ENCODE measurements at regions not wholly inside any gene's neighbourhood (a gene's known extent, or its start where the extent isn't known, plus 50 kb on each side); places are given as distances from the start of the nearest gene placed in this dataset.
"Not testable (repeated sequence)": the region's sequence is repeated elsewhere in the genome, so short reads cannot be mapped to it uniquely, and the experiment has no call there.

- DNase-seq (no peak), FAIRE-seq (no peak), ATAC-seq (no peak)
- no peaks in the 10 kb centered on the region for H3K4me1 ChIP-seq
- H3K36me3 ChIP-seq: no peaks in the 10 kb centered on the region
- H3K9me3 ChIP-seq: no peaks in the 10 kb centered on the region
- TF ChIP-seq, protein P1, sequence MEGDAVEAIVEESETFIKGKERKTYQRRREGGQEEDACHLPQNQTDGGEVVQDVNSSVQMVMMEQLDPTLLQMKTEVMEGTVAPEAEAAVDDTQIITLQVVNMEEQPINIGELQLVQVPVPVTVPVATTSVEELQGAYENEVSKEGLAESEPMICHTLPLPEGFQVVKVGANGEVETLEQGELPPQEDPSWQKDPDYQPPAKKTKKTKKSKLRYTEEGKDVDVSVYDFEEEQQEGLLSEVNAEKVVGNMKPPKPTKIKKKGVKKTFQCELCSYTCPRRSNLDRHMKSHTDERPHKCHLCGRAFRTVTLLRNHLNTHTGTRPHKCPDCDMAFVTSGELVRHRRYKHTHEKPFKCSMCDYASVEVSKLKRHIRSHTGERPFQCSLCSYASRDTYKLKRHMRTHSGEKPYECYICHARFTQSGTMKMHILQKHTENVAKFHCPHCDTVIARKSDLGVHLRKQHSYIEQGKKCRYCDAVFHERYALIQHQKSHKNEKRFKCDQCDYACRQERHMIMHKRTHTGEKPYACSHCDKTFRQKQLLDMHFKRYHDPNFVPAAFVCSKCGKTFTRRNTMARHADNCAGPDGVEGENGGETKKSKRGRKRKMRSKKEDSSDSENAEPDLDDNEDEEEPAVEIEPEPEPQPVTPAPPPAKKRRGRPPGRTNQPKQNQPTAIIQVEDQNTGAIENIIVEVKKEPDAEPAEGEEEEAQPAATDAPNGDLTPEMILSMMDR (IDR thresholded peaks at IDR 0.05): no peak
- H3K27me3 ChIP-seq: no peaks in the 10 kb centered on the region
- WGBS, 2 donors: 68 to 72% methylated on average over 2 of the region's 2 CpGs
- intact Hi-C loops (cut with DNase I): loop anchor here in 1 of 3 donors (5.0 kb wide), 1 partner anchor 397 kb away; no protein-coding TSS in a partner anchor
- no peak overlapping the region for H3K4me3 ChIP-seq
- H3K27ac ChIP-seq: no peak overlapping the region
These were observed 106.4 kb upstream of the FAM241A start for GRCh38 chr4:112038861-112039260.

DNA sequence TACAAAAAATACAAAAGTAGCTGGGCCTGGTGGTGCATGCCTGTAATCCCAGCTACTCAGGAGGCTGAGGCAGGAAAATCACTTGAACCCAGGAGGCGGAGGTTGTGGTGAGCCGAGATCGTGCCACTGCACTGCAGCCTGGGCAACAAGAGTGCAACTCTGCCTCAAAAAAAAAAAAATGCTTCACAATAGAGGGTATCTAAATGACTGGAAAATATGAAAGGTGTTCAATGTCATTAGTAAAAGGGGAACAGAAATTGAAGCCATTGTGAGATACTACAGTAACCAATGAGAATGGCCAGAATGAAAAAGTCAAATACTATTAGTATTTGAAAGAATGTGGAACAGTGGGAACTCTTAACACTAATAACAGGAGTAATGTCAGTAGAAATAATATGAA is 96.1 kb upstream of the FAM241A start:
- FAIRE-seq; intact Hi-C loops (cut with DNase I); H3K4me1 ChIP-seq; H3K27ac ChIP-seq; H3K4me3 ChIP-seq; H3K36me3 ChIP-seq; H3K9me3 ChIP-seq; DNase-seq; ATAC-seq; H3K27me3 ChIP-seq: not testable (repeated sequence)
- 90 to 91% methylated on average over 3 of the region's 3 CpGs for WGBS, 2 donors

DNA sequence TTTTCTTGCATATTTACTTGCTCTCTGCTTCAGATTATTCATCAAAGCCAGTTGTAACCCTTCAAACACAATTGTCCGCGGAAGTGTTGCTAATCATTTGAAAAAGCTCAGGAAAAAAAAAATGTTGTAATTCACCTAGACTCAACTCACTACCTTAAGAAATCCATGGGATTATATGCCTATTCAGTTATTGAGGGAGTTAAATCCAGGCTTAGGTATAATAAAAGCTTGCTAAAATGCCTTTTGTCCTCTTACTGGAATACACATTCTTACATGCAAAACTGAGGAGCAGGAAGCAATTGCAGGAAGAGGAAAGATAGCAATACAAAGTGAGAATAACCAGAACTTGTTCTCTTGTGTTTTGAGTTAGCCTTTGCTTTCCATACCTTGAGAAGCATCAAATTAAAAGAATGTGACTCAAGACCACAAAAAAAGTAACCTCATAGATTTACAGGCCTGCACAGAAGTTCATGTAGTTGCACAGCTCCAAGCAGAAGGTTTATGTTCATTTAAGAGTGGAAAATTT is 91.4 kb upstream of the FAM241A start:
- Histone ChIP-seq H3K4me1 (no peaks in the 10 kb centered on the region), H3K9me3 (no peaks in the 10 kb centered on the region), H3K4me3 (no peak overlapping the region), H3K36me3 (no peaks in the 10 kb centered on the region), H3K27ac (no peak overlapping the region), H3K27me3 (no peaks in the 10 kb centered on the region)
- FAIRE-seq (no peak), ATAC-seq (no peak), DNase-seq (no peak)
- intact Hi-C loops (cut with DNase I): no loop called here
- TF ChIP-seq, protein P1 (IDR thresholded peaks at IDR 0.05): no peak
- 78 to 81% methylated on average over 2 of the region's 2 CpGs for WGBS, 2 donors

GRCh38 chr4:112055100-112055499 is 90.2 kb upstream of the FAM241A start:
- no peak for DNase-seq
- Histone ChIP-seq H3K27ac (no peak overlapping the region), H3K4me3 (no peak overlapping the region), H3K27me3 (no peaks in the 10 kb centered on the region), H3K4me1 (no peaks in the 10 kb centered on the region), H3K36me3 (no peaks in the 10 kb centered on the region), H3K9me3 (no peaks in the 10 kb centered on the region)
- intact Hi-C loops (cut with DNase I): no loop called here
- no peak for FAIRE-seq
- no peak for ATAC-seq
- TF ChIP-seq, protein P1 (IDR thresholded peaks at IDR 0.05): no peak

DNA sequence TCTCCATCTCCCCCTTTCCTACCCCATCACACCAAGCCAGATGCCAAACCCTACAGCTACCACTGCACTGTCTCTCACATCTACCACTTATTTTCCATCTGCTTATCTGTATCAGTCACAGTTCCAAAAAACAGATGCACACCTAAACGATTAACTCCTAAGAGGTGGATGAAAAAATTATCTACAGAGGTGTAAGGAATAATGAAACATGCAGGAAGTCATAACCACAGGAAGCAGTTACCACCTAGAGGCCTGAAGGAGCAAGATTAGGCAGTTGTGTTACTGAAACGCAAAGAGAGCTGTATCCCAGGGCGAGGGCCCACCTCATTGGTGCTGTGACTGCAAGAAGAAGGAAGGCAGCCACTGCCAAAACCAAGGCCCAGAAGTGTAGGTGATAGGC is 87.8 kb upstream of the FAM241A start:
- Histone ChIP-seq H3K27ac (no peak overlapping the region), H3K9me3 (no peaks in the 10 kb centered on the region), H3K4me1 (no peaks in the 10 kb centered on the region), H3K36me3 (no peaks in the 10 kb centered on the region), H3K27me3 (no peaks in the 10 kb centered on the region), H3K4me3 (no peak overlapping the region)
- WGBS, 2 donors: 53 to 70% methylated on average over 3 of the region's 3 CpGs
- ATAC-seq (no peak), DNase-seq (no peak), FAIRE-seq (no peak)
- intact Hi-C loops (cut with DNase I): no loop called here
- TF ChIP-seq, protein P1 (IDR thresholded peaks at IDR 0.05): no peak
